Immature natural killer cell (primary cell): ENCODE measurements at regions not wholly inside any gene's neighbourhood (a gene's known extent, or its start where the extent isn't known, plus 50 kb on each side); places are given as distances from the start of the nearest gene placed in this dataset.

Experiments
- DNase-seq, 3 donors: peaks; one replicate each; pipeline ENCODE4 v3.0.0; 2022; ENCODE audit warnings: mixed read lengths in 1 of 3
- H3K27ac Mint-ChIP-seq, 6 donors: one replicate each; pipeline ENCODE4 v1.8.0; 2020; ENCODE audit warnings: mixed read lengths in 6 of 6, mild to moderate bottlenecking in 5 of 6, inconsistent platforms in 4 of 6, moderate library complexity in 3 of 6
- H3K27me3 Mint-ChIP-seq, 3 donors: one replicate each; pipeline ENCODE4 v1.8.0; 2020 to 2021; ENCODE audit warnings: low read depth in 3 of 3, mild to moderate bottlenecking in 3 of 3, mixed read lengths in 3 of 3, moderate library complexity in 3 of 3, inconsistent platforms in 1 of 3
- H3K36me3 Mint-ChIP-seq, 3 donors: one replicate each; pipeline ENCODE4 v1.8.0; 2020; ENCODE audit warnings: mixed read lengths in 3 of 3, inconsistent platforms in 2 of 3, mild to moderate bottlenecking in 2 of 3
- H3K4me1 Mint-ChIP-seq, 2 donors: one replicate each; pipeline ENCODE4 v1.8.0; 2020; ENCODE audit warnings: inconsistent platforms in 2 of 2, mild to moderate bottlenecking in 2 of 2, mixed read lengths in 2 of 2, moderate library complexity in 1 of 2
- H3K4me3 Mint-ChIP-seq, 5 donors: one replicate each; pipeline ENCODE4 v1.8.0; 2020; ENCODE audit warnings: mild to moderate bottlenecking in 5 of 5, mixed read lengths in 5 of 5, inconsistent platforms in 3 of 5, moderate library complexity in 3 of 5
- H3K9me3 Mint-ChIP-seq, 6 donors: one replicate each; pipeline ENCODE4 v1.8.0; 2020; ENCODE audit warnings: mild to moderate bottlenecking in 6 of 6, mixed read lengths in 6 of 6, inconsistent platforms in 4 of 6, moderate library complexity in 3 of 6

GRCh38 chr7:159197066-159197975 is 52.7 kb upstream of the VIPR2 start:
- peaks cover 2 to 24% (median 21%) of the 10 kb centered on the region in 3 donors for H3K27me3 Mint-ChIP-seq
- peaks cover 85 to 87% of the 10 kb centered on the region in 2 donors for H3K4me1 Mint-ChIP-seq
- H3K27ac Mint-ChIP-seq: peak overlapping the region; percentile 97 to 100 (median 99)
- H3K36me3 Mint-ChIP-seq: peaks cover 5 to 9% (median 7%) of the 10 kb centered on the region in 3 donors
- H3K9me3 Mint-ChIP-seq: peaks cover 0 to 3% (median 0%) of the 10 kb centered on the region in 6 donors
- DNase-seq: peak; percentile 48 to 65 (median 52)
- peak overlapping the region; percentile 73 to 90 (median 85) for H3K4me3 Mint-ChIP-seq

- DNase-seq: no peak
- H3K27me3 Mint-ChIP-seq: peaks cover 2 to 21% (median 21%) of the 10 kb centered on the region in 3 donors
- peaks cover 92 to 93% of the 10 kb centered on the region in 2 donors for H3K4me1 Mint-ChIP-seq
- peak overlapping the region; percentile 97 to 100 (median 99) for H3K27ac Mint-ChIP-seq
- H3K36me3 Mint-ChIP-seq: peaks cover 5 to 9% (median 7%) of the 10 kb centered on the region in 3 donors
- H3K9me3 Mint-ChIP-seq: peaks cover 0 to 3% (median 0%) of the 10 kb centered on the region in 6 donors
- peak overlapping the region; percentile 73 to 90 (median 85) for H3K4me3 Mint-ChIP-seq
Observed at GRCh38 chr7:159196584-159196983, 51.9 kb upstream of the VIPR2 start.

GRCh38 chr7:159195946-159196345 is 51.3 kb upstream of the VIPR2 start:
- peak; percentile 80 to 86 (median 84) for DNase-seq
- Mint-ChIP-seq H3K27me3 (peaks cover 4 to 21% (median 21%) of the 10 kb centered on the region in 3 donors), H3K4me1 (peaks cover 96 to 98% of the 10 kb centered on the region in 2 donors), H3K27ac (peak overlapping the region; percentile 85 to 100 (median 97)), H3K9me3 (peaks cover 0 to 3% (median 0%) of the 10 kb centered on the region in 6 donors), H3K4me3 (peak overlapping the region; percentile 56 to 82 (median 75)), H3K36me3 (peaks cover 5 to 9% (median 7%) of the 10 kb centered on the region in 3 donors)
